H1 (cell line): ENCODE measurements at regions not wholly inside any gene's neighbourhood (a gene's known extent, or its start where the extent isn't known, plus 50 kb on each side); places are given as distances from the start of the nearest gene placed in this dataset.

Source experiments
- CTCF ChIA-PET: fragments of 300-600 bp; sonication (Branson Sonifier 250); formaldehyde crosslinking; loops from one replicate; lab custom pipeline; 2021; ENCODE audit not compliant: partially characterized antibody; lab: Charles Lee
- POLR2A ChIA-PET: fragments of 300-600 bp; sonication (Branson Sonifier 250); formaldehyde crosslinking; loops from one replicate; lab custom pipeline; 2021; ENCODE audit warnings: inconsistent platforms; ENCODE audit not compliant: partially characterized antibody; lab: Charles Lee
- DNase-seq, 2 experiments: peaks; one replicate each; pipeline versions ENCODE4 v3.0.0 to v3.0.0-alpha.2; 2010 to 2022; ENCODE audit warnings: low spot score in 2 of 2, low read depth in 1 of 2, mixed read lengths in 1 of 2
- FAIRE-seq: peaks from 2 replicates; lab custom pipeline; 2011; peaks lifted over from hg19 to GRCh38; lab: Jason Lieb, UNC
- H2AFZ ChIP-seq: 2 replicates; pipeline ENCODE4 v1.8.1; 2012; ENCODE audit warnings: low read length, inconsistent platforms
- H2AK5ac ChIP-seq: 2 replicates; pipeline ENCODE4 v1.6.1; 2013; ENCODE audit warnings: low read depth, low read length
- H2BK120ac ChIP-seq: replicated peaks from 2 replicates; pipeline ENCODE3; 2013; ENCODE audit warnings: low read depth, low read length, inconsistent platforms
- H2BK12ac ChIP-seq: 2 replicates; pipeline ENCODE4 v1.6.1; 2013; ENCODE audit warnings: low read depth, low read length
- H2BK15ac ChIP-seq: 2 replicates; pipeline ENCODE4 v1.6.1; 2013; ENCODE audit warnings: low read length
- H2BK20ac ChIP-seq: 2 replicates; pipeline ENCODE4 v1.6.1; 2013; ENCODE audit warnings: low read length
- H2BK5ac ChIP-seq: 2 replicates; pipeline ENCODE4 v1.6.1; 2013; ENCODE audit warnings: low read depth, low read length
- H3K14ac ChIP-seq: 2 replicates; pipeline ENCODE4 v1.6.1; 2013; ENCODE audit warnings: inconsistent platforms; ENCODE audit not compliant: insufficient read length
- H3K18ac ChIP-seq: 2 replicates; pipeline ENCODE4 v1.6.1; 2013; ENCODE audit warnings: low read length; ENCODE audit errors: extremely low read depth
- H3K23ac ChIP-seq: 2 replicates; pipeline ENCODE4 v1.6.1; 2013; ENCODE audit warnings: inconsistent platforms; ENCODE audit not compliant: insufficient read length
- H3K23me2 ChIP-seq: 2 replicates; pipeline ENCODE4 v1.6.1; 2013; ENCODE audit warnings: low read depth, low read length
- H3K27ac ChIP-seq: 2 replicates; pipeline ENCODE4 v1.6.1; 2011; ENCODE audit warnings: low read depth, low read length, inconsistent platforms
- H3K27me3 ChIP-seq, 4 experiments: replicated peaks in 1 of 4; 1 replicate in 1 of 4; 2 replicates in 3 of 4; pipeline versions ENCODE4 v1.6.1 to v1.8.1; 2011 to 2013; ENCODE audit warnings: low read length in 3 of 4, mild to moderate bottlenecking in 3 of 4, inconsistent platforms in 2 of 4, mixed read lengths in 2 of 4, moderate library complexity in 1 of 4; ENCODE audit not compliant: control insufficient read depth in 3 of 4, insufficient read depth in 3 of 4; ENCODE audit errors: extremely low read depth in 1 of 4
- H3K36me3 ChIP-seq, 4 experiments: 2 replicates each; pipeline versions ENCODE4 v1.6.1 to v1.8.1; 2011 to 2013; ENCODE audit warnings: mild to moderate bottlenecking in 4 of 4, low read length in 3 of 4, moderate library complexity in 2 of 4, control low read depth in 1 of 4, inconsistent platforms in 1 of 4; ENCODE audit not compliant: insufficient read depth in 4 of 4, control insufficient read depth in 2 of 4
- H3K4ac ChIP-seq: replicated peaks from 2 replicates; pipeline ENCODE3; 2013; ENCODE audit warnings: low read length, low read depth, mixed read lengths, inconsistent platforms; ENCODE audit not compliant: insufficient read length
- H3K4me1 ChIP-seq, 4 experiments: replicated peaks in 1 of 4; 1 replicate in 1 of 4; 2 replicates in 3 of 4; pipeline versions ENCODE4 v1.6.1 to v1.8.1; 2011 to 2013; ENCODE audit warnings: low read length in 3 of 4, inconsistent platforms in 2 of 4, mixed read lengths in 1 of 4; ENCODE audit not compliant: insufficient read depth in 4 of 4, control insufficient read depth in 3 of 4
- H3K4me2 ChIP-seq, 2 experiments: 2 replicates each; pipeline versions ENCODE4 v1.6.1 to v1.8.1; 2011 to 2013; ENCODE audit warnings: low read depth in 2 of 2, low read length in 2 of 2, control low read depth in 1 of 2, inconsistent platforms in 1 of 2, mild to moderate bottlenecking in 1 of 2; ENCODE audit not compliant: insufficient read depth in 1 of 2
- H3K4me3 ChIP-seq, 4 experiments: fragments of 200-600, 300-600 bp in 1 of 4; sonication (generic), shearing (Covaris generic), sonication (Bioruptor Twin) in 1 of 4; 2 replicates each; pipeline versions ENCODE4 v1.5.1 to v1.8.1; 2011 to 2016; ENCODE audit warnings: low read length in 4 of 4, low read depth in 3 of 4, control low read depth in 2 of 4, inconsistent platforms in 2 of 4, mild to moderate bottlenecking in 2 of 4, mixed read lengths in 1 of 4, moderate library complexity in 1 of 4; ENCODE audit not compliant: insufficient read depth in 2 of 4; ENCODE audit errors: extremely low read depth in 1 of 4
- H3K56ac ChIP-seq: replicated peaks from 2 replicates; pipeline ENCODE3; 2013; ENCODE audit warnings: low read depth, mild to moderate bottlenecking, mixed read lengths, low read length, inconsistent platforms; ENCODE audit not compliant: insufficient read length
- H3K79me1 ChIP-seq: 2 replicates; pipeline ENCODE4 v1.6.1; 2013; ENCODE audit warnings: low read depth, low read length, control low read depth
- H3K79me2 ChIP-seq, 2 experiments: 2 replicates each; pipeline versions ENCODE4 v1.6.1 to v1.8.1; 2012 to 2013; ENCODE audit warnings: low read length in 2 of 2, mild to moderate bottlenecking in 2 of 2, inconsistent platforms in 1 of 2; ENCODE audit not compliant: insufficient read depth in 2 of 2, control insufficient read depth in 1 of 2
- H3K9ac ChIP-seq, 4 experiments: replicated peaks in 1 of 4; 1 replicate in 1 of 4; 2 replicates in 3 of 4; pipeline versions ENCODE4 v1.6.1 to v1.8.1; 2011 to 2013; ENCODE audit warnings: low read depth in 3 of 4, low read length in 3 of 4, control low read depth in 2 of 4, mild to moderate bottlenecking in 2 of 4, moderate library complexity in 2 of 4, inconsistent platforms in 1 of 4; ENCODE audit errors: extremely low read depth in 1 of 4
- H3K9me3 ChIP-seq, 2 experiments: 2 replicates each; pipeline versions ENCODE4 v1.6.1 to v1.8.1; 2012 to 2013; ENCODE audit warnings: mild to moderate bottlenecking in 2 of 2, moderate library complexity in 2 of 2, control low read depth in 1 of 2, inconsistent platforms in 1 of 2, low read depth in 1 of 2, low read length in 1 of 2, mixed read lengths in 1 of 2; ENCODE audit not compliant: insufficient read depth in 2 of 2
- H4K20me1 ChIP-seq, 2 experiments: replicated peaks in 1 of 2; 2 replicates each; pipeline versions ENCODE3 to v1.8.1; 2011 to 2013; ENCODE audit warnings: inconsistent platforms in 2 of 2, low read length in 2 of 2, mild to moderate bottlenecking in 1 of 2; ENCODE audit not compliant: insufficient read depth in 2 of 2, control insufficient read depth in 1 of 2
- H4K5ac ChIP-seq: 2 replicates; pipeline ENCODE4 v1.6.1; 2013; ENCODE audit warnings: low read length, low read depth, mixed read lengths, inconsistent platforms; ENCODE audit not compliant: insufficient read length
- H4K8ac ChIP-seq: 2 replicates; pipeline ENCODE4 v1.8.0; 2013; ENCODE audit warnings: mild to moderate bottlenecking, moderate library complexity, low read length, inconsistent platforms; ENCODE audit not compliant: insufficient read depth; ENCODE audit errors: extremely low read depth
- H4K91ac ChIP-seq: replicated peaks from 2 replicates; pipeline ENCODE3; 2013; ENCODE audit warnings: low read length, mixed read lengths, inconsistent platforms; ENCODE audit not compliant: insufficient read length
- ASH2L ChIP-seq: fragments of 200-600, 300-600 bp; sonication (generic); IDR thresholded peaks from one replicate; pipeline ENCODE4 v1.7.1; 2017; ENCODE audit warnings: low read length
- ATF2 ChIP-seq: IDR thresholded peaks from 2 replicates; pipeline ENCODE4 v1.6.1; 2012; ENCODE audit warnings: low read length, inconsistent platforms
- HDAC6 ChIP-seq: IDR thresholded peaks from one replicate; pipeline ENCODE4 v1.7.1; 2012; ENCODE audit warnings: low read depth, mild to moderate bottlenecking, inconsistent platforms, low read length, moderate library complexity
- KDM1A ChIP-seq: fragments of 200-600, 300-600 bp; sonication (generic); IDR thresholded peaks from 2 replicates; pipeline ENCODE4 v1.7.1; 2016; ENCODE audit warnings: mild to moderate bottlenecking, low read length, borderline replicate concordance
- NRF1 ChIP-seq: IDR thresholded peaks from 2 replicates; pipeline ENCODE4 v1.6.1; 2011; ENCODE audit warnings: mild to moderate bottlenecking, low read depth, low read length, improper control_type of control experiment
- POLR2AphosphoS5 ChIP-seq: IDR thresholded peaks from 2 replicates; pipeline ENCODE4 v1.6.1; 2011; ENCODE audit warnings: low read depth, low read length
- RAD21 ChIP-seq, 2 experiments: IDR thresholded peaks in 1 of 2; conservative IDR thresholded peaks in 1 of 2; 2 replicates each; pipeline ENCODE4 v1.6.1; 2011; ENCODE audit warnings: low read depth in 2 of 2, low read length in 2 of 2, improper control_type of control experiment in 1 of 2, inconsistent platforms in 1 of 2, mild to moderate bottlenecking in 1 of 2, moderate library complexity in 1 of 2
- SIN3A ChIP-seq, 2 experiments: IDR thresholded peaks in 1 of 2; conservative IDR thresholded peaks in 1 of 2; 2 replicates each; pipeline ENCODE4 v1.6.1; 2011 to 2012; ENCODE audit warnings: low read length in 2 of 2, improper control_type of control experiment in 1 of 2, low read depth in 1 of 2, mild to moderate bottlenecking in 1 of 2
- TBP ChIP-seq: IDR thresholded peaks from 2 replicates; pipeline ENCODE4 v1.6.1; 2011; ENCODE audit warnings: low read depth, low read length, improper control_type of control experiment
- TCF12 ChIP-seq: IDR thresholded peaks from 2 replicates; pipeline ENCODE4 v1.6.1; 2011; ENCODE audit warnings: low read depth, mild to moderate bottlenecking, low read length
- YY1 ChIP-seq: IDR thresholded peaks from 2 replicates; pipeline ENCODE4 v1.6.1; 2011; ENCODE audit warnings: low read depth, mild to moderate bottlenecking, low read length
- WGBS, 2 experiments: shearing (Covaris generic) in 1 of 2; methylation state at CpG; one replicate each; pipeline versions ENCODE4 v1.1.6 to v1.1.7; 2013 to 2015; ENCODE audit warnings: low lambda C conversion rate in 2 of 2, mixed read lengths in 2 of 2, inconsistent platforms in 1 of 2, low coverage in 1 of 2, missing lambda C conversion rate in 1 of 2; ENCODE audit not compliant: insufficient replicate concordance in 2 of 2, insufficient coverage in 1 of 2, insufficient read length in 1 of 2; ENCODE audit errors: extremely low coverage in 1 of 2, missing lambda C conversion rate in 1 of 2; 5-methylcytosine and 5-hydroxymethylcytosine counted together

- no peak for FAIRE-seq
- CTCF ChIA-PET = interaction anchor here (0.8 kb wide), 1 partner anchor 23 kb away, joined by 3 read pairs; no protein-coding TSS in a partner anchor
- TF ChIP-seq YY1 = no peak
- TF ChIP-seq NRF1 = no peak
- no peak for TF ChIP-seq POLR2AphosphoS5
- no peak for TF ChIP-seq ASH2L
- TF ChIP-seq HDAC6 = no peak
- no peak for TF ChIP-seq TBP
- no peak for TF ChIP-seq ATF2
- TF ChIP-seq RAD21 (IDR thresholded peaks at IDR 0.05 in 1 of 2, conservative IDR thresholded peaks at IDR 0.05 in 1 of 2; ENCODE audit: low read depth in 2 of 2, low read length in 2 of 2) = no peak
- TF ChIP-seq SIN3A (conservative IDR thresholded peaks at IDR 0.05 in 1 of 2, IDR thresholded peaks at IDR 0.05 in 1 of 2; ENCODE audit: low read depth in 1 of 2, low read length in 2 of 2) = no peak
- no peak for TF ChIP-seq KDM1A
- TF ChIP-seq TCF12 = no peak
These were observed 230.3 kb downstream of the TDRD15 start for GRCh38 chr2:21353879-21354679.

More at GRCh38 chr2:21353879-21354679, 230.3 kb downstream of the TDRD15 start:
- no peak overlapping the region for H3K9ac ChIP-seq
- no peak overlapping the region for H3K27ac ChIP-seq
- no peaks in the 10 kb centered on the region for H3K4me1 ChIP-seq
- no peaks in the 10 kb centered on the region for H3K79me1 ChIP-seq
- no peak overlapping the region for H4K8ac ChIP-seq
- WGBS, 2 experiments = 84% methylated on average over 3 of the region's 3 CpGs; no CpG with 5 or more reads in 1 of the 2 experiments
- H3K56ac ChIP-seq = no peak overlapping the region
- H3K4ac ChIP-seq = no peak overlapping the region
- H4K20me1 ChIP-seq = no peaks in the 10 kb centered on the region
- H3K18ac ChIP-seq = no peak overlapping the region
- H2BK12ac ChIP-seq = no peak overlapping the region
- no peak overlapping the region for H4K91ac ChIP-seq
- H4K5ac ChIP-seq = no peak overlapping the region
- H3K36me3 ChIP-seq = no peaks in the 10 kb centered on the region
- no peaks in the 10 kb centered on the region for H3K79me2 ChIP-seq
- H3K14ac ChIP-seq = no peak overlapping the region
- peaks cover 8 to 14% of the 10 kb centered on the region in 2 experiments; a peak in 2 of 4 replicates for H3K9me3 ChIP-seq
- H2BK5ac ChIP-seq = no peak overlapping the region
- DNase-seq = no peak
- H2AK5ac ChIP-seq = no peak overlapping the region
- no peak overlapping the region for H3K23ac ChIP-seq
- no peak overlapping the region for H3K4me3 ChIP-seq
- POLR2A ChIA-PET = no interaction called here
- H2BK120ac ChIP-seq = no peak overlapping the region
- H2BK20ac ChIP-seq = no peak overlapping the region
- H2AFZ ChIP-seq = no peak overlapping the region
- H3K4me2 ChIP-seq = no peak overlapping the region
- no peak overlapping the region for H2BK15ac ChIP-seq
- H3K27me3 ChIP-seq = no peaks in the 10 kb centered on the region
- H3K23me2 ChIP-seq = no peaks in the 10 kb centered on the region; the same call in 1 of the 2 replicates
